GM19455 (cell line): ENCODE measurements at regions not wholly inside any gene's neighbourhood (a gene's known extent, or its start where the extent isn't known, plus 50 kb on each side); places are given as distances from the start of the nearest gene placed in this dataset.

Experiments
- ATAC-seq: cut with Tn5 transposase; IDR thresholded peaks from one replicate; pipeline ENCODE4 v1.9.1; 2021; ENCODE audit not compliant: unreplicated experiment

DNA sequence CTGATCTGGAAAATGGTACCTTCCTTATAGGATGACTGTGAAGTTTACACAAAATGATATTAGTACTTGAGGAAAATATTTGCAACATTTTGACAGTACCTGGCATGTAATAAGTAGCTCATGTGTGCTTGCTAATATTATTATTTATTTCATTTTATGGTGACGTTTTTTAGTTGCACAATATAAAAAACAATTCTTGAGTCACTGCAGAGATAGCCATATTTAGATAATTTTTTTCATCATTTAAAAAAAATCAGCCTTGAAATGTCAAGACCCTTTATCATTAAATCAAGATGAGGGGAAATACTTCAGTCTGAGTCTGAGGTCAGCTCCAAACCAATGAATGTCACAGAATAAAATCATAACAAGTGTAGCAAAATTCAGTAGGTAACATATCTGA, 196.8 kb upstream of the RUNX1 start:
- ATAC-seq, result no peak

DNA sequence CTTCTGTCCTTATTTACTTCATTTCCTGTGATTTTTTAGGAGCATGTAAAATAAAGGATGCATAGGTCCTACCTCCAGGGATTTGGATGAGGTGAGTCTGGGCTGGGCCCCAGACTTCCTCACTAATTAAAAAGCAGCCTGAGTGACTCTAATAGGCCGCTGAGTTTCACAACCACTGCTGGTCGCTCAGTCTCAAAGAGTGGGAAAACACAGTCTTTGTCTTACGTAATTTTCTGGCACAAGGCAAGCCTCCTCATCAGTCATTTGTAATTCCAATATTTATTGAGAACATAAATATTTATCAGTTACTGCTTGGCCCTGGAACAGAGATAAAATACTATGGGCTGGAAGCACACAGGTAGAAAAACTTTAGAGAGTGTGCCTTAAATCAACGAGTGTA, 195.4 kb upstream of the RUNX1 start:
- no peak for ATAC-seq

DNA sequence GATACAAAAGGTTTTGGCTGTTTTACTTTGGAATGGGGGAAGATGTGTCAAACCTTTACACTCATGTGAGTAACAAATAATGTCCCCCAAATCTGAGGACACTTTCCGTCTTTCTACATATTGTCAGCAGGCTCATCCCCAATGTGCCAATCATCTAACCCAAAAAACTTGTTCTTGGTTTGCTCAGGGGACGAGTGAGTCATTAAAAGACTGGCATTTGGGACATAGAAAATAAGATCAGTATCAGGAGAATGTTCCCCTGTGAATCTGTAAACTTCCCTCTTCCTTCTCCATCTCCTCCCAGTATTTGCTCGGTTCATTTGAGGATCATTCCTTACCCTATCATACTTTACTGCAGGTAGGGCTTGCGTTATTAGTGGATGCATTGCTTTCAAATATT, 194.1 kb upstream of the RUNX1 start:
- ATAC-seq, result no peak

DNA sequence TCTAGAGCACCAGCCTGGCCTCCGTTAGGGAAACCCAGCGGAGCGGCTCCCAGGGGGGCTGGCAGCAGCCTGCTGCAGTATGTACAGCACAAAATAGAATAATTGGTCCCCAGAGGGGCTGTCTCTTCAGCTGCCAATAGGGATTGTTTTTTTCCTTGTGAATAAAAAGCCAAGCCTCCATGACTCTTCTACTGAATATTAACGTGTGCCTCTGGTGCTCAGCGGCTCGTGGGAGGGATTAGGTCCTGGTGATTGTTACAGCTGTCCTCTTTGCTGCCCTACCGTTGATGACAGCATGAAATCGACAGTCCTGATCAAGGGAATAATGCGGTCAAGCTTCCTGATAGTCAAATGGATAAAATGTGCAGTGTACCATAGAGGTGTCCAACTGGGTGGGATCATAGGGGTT, 190.7 kb upstream of the RUNX1 start:
- ATAC-seq, result no peak

DNA sequence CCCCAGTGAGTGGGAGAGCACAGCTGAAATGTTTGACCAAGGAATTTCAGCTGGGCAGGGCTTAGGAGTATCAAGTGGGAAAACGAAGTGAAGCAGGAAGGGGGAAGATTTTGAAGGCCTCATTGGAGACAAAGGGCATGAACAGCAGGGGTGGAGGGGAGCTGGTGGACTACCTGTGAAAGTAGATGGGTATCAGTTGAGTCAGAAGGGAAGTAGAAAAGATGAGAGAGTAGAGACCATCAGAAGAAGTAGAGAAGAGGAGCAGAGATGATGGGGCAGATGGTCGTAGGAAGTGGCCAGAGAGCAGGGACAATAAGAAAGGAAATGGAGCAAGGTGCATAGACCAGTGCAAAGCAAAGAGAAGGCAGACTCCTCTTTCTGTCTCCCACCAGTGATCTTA, 189.0 kb upstream of the RUNX1 start:
- ATAC-seq, result no peak

DNA sequence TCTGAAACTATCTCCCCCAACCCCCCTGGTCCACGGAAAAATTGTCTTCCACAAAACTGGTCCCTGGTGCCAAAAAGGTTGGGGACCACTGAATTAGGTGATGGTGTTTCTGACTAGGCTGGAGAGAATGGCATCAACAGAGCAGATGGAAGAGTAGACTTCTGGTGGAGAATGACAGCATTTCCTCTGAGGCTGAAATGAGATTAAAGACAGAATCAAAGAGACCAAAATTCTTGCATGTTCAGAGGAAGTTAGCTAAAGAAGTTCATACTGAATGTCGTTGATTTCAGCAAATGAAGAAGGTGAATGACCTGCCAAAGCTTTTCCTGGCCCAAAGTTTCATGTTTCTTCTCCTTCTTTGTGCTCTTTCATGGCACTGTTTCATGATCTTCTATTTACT, 188.2 kb upstream of the RUNX1 start:
- ATAC-seq, result no peak

DNA sequence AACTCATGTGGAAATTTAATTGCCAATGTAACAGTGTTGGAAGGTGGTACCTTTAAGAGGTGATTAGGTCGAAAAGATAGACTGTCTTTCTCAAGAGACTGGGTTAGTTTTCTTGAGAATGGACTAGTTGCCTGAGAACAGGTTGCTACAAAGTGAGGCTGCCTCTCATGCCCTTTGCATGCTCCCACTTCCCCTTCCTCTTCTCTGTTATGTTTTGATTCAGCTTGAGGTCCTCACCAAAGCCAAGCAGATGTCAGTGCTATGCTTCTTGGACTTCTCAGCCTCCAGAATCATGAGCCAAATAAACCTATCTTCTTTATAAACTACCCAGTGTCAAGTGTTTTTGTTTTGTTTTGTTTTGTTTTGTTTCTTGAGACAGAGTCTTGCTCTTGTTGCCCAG, 187.0 kb upstream of the RUNX1 start:
- no peak for ATAC-seq

DNA sequence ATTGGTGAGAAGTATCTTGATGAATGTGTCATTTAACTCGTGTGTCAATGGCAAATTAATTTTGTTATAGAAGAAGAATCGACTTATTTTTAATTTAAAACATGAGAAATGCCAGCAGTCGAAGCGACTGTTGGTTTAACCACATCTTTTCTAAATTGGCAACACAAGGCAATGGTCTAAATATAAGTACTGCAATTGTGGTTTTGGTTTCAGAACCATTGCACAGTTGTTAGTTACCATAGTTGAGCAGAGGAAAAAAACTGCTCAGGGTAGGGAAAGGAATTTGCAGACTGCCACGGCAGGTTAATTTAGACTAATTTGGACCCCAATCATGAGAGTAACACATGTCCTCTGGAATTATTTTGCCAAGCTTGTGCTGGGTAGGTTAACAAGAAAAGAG, 185.6 kb upstream of the RUNX1 start:
- ATAC-seq, result no peak

- ATAC-seq, result no peak
Measured at GRCh38 chr21:35233756-35234155, 184.7 kb upstream of the RUNX1 start.

DNA sequence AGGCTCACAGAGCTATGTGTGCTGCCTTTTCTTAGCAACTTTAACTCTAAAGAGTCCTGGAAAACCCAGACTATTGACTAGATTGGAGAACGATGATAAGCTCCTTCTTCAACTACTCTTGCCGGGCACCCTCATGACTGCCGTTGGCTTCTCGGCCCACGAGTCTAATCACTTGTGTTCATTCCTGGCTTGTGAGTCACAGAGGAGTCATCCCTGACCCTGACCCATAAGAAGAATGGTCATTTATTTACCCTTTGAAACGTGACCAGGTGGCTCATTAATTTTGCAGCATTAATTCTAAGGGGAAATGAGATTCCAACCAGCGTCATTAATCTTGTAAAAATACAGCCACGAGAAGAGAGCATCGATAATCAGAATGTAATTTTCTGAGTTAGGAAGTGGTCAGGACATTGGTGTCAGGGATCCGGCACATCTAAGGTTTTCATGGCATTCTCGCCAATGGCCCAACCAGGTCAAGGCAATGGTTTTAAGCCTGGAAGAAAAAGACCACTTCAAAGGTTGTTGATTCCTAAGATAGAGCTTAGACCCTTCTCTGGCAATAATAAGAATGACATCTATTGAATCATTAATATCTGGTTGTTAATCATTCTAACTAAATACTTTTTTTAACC, 183.6 kb upstream of the RUNX1 start:
- no peak for ATAC-seq

GRCh38 chr21:35231090-35231489, 182.0 kb upstream of the RUNX1 start:
- ATAC-seq, result no peak

GRCh38 chr21:35229290-35229689, 180.2 kb upstream of the RUNX1 start:
- ATAC-seq, result no peak

DNA sequence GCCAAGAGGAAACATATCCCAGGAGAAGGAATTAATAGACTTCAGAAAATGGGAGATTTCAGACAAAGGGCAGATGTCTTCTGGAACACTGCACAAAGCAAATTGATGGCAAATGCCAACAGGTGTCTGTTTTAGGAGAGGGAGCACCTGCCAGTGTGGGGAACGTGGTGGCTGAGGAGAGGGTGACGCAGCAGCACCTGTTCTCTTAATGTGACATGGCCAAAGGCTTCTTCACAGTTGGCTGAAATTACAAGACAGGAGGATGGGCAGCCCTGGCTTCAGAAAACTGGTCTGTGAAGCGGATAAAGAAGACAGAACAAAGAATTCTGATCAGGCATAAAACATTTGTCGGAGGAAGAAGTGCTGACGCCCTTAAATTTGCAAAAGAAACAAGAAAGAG, 178.7 kb upstream of the RUNX1 start:
- ATAC-seq, result peak; percentile 33

GRCh38 chr21:35226968-35227744, 178.1 kb upstream of the RUNX1 start:
- ATAC-seq, result peak; percentile 78

DNA sequence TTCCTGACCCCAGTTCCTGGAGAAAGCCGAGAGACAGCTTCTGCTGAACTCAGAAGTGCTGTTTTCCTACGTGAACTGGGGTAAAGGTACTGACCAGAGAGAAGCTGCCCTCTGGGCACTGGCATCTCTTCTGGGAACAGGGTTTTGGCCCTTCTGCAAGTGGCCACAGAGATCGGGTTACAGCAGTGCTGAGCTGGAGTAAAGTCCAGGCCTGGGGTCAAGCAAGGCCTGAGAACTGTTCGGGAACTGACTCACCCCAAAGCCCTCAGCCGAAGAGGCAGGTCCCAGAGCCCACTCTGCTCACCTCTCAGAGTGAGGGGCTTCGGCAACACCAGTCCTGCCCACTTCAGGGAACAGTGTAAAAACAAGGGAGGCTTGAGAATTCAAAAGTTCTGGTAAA, 177.2 kb upstream of the RUNX1 start:
- no peak for ATAC-seq

GRCh38 chr21:35225573-35225972, 176.5 kb upstream of the RUNX1 start:
- no peak for ATAC-seq

DNA sequence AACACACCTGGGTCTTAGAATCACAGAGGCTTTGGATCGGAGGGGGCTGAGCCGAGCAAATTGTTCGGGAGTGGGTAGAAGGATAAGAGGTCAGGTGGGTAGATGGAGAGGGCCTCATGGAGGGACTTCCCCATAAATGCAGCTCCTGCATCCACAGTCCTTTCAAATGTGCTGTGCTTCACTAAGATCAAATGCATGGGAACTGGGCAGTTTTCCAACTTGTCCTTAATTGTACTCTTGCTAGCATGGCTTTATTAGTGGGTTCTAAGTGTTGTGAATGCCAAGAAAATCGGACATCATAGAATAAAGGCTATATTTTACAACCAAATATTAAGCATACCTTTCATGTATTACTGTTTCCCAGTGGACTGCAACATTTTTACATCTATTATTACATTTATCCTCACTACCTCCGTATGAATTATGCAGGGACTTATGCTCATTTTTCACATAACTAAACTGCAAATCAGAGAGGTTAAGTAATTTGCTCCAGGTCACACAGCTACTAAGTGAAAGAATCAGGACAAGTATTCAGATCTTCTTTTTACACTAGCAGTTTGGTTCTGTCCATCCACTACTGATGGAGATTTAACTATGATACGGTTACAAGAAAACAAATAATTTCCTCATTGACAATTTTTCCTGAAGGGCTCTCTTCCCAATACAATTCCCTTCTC, 174.5 kb upstream of the RUNX1 start:
- no peak for ATAC-seq

GRCh38 chr21:35222541-35222941, 173.4 kb upstream of the RUNX1 start:
- no peak for ATAC-seq

DNA sequence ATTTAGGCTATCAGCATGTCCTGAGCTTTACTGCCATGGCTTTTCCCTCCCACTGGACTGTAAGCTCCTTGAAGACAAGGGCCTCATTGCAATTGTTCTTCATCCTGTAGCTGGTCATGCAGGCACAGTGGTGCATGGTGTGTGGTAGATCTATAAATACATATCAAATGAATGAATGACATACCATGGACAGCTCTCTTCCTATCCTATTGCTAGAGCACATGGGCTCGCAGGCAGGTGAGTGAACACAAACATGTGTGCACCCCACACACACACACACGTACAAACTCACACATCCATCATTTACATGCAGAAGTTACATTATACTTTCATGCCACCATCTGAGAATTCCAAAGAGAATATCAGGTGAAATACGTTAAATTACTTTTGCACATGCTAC, 172.9 kb upstream of the RUNX1 start:
- no peak for ATAC-seq

- ATAC-seq, result no peak
Measured at GRCh38 chr21:35220301-35220700, 171.2 kb upstream of the RUNX1 start.

GRCh38 chr21:35219719-35220118, 170.6 kb upstream of the RUNX1 start:
- no peak for ATAC-seq

- no peak for ATAC-seq
Measured at GRCh38 chr21:35219291-35219690, 170.2 kb upstream of the RUNX1 start.
